ENCODE measurements at regions not wholly inside any gene's neighbourhood (a gene's known extent, or its start where the extent isn't known, plus 50 kb on each side); places are given as distances from the start of the nearest gene placed in this dataset.
A peak's percentile ranks its signal among the peaks of the same experiment; 100 is the strongest.
"Not testable (repeated sequence)": the region's sequence is repeated elsewhere in the genome, so short reads cannot be mapped to it uniquely, and the experiment has no call there.

GRCh38 chr10:42230115-42230514 is 408.3 kb downstream of the ZNF33B start:
- H3K36me3 ChIP-seq (ENCODE audit: control insufficient read depth in 2 of 2, insufficient read depth in 1 of 2, low read length in 2 of 2); CTCF ChIA-PET; H3K9me3 ChIP-seq (ENCODE audit: control insufficient read depth, insufficient read depth, low read depth, low read length); H3K4me1 ChIP-seq (ENCODE audit: control insufficient read depth, insufficient read depth, low read length); H3K27ac ChIP-seq (ENCODE audit: extremely low read depth, low read depth, low read length); H3K4me3 ChIP-seq (ENCODE audit: low read depth, low read length); POLR2A ChIA-PET: not testable (repeated sequence)

GRCh38 chr10:42227859-42228258 is 410.5 kb downstream of the ZNF33B start:
- CTCF ChIA-PET; H3K27ac ChIP-seq (ENCODE audit: extremely low read depth, low read depth, low read length); H3K4me3 ChIP-seq (ENCODE audit: low read depth, low read length); POLR2A ChIA-PET; H3K4me1 ChIP-seq (ENCODE audit: control insufficient read depth, insufficient read depth, low read length); H3K9me3 ChIP-seq (ENCODE audit: control insufficient read depth, insufficient read depth, low read depth, low read length); H3K36me3 ChIP-seq (ENCODE audit: control insufficient read depth in 2 of 2, insufficient read depth in 1 of 2, low read length in 2 of 2): not testable (repeated sequence)
- TF ChIP-seq, protein P1, sequence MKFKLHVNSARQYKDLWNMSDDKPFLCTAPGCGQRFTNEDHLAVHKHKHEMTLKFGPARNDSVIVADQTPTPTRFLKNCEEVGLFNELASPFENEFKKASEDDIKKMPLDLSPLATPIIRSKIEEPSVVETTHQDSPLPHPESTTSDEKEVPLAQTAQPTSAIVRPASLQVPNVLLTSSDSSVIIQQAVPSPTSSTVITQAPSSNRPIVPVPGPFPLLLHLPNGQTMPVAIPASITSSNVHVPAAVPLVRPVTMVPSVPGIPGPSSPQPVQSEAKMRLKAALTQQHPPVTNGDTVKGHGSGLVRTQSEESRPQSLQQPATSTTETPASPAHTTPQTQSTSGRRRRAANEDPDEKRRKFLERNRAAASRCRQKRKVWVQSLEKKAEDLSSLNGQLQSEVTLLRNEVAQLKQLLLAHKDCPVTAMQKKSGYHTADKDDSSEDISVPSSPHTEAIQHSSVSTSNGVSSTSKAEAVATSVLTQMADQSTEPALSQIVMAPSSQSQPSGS (tag by site-specific recombination; IDR thresholded peaks at IDR 0.05; ENCODE audit: low read depth) = peak; percentile 65

DNA sequence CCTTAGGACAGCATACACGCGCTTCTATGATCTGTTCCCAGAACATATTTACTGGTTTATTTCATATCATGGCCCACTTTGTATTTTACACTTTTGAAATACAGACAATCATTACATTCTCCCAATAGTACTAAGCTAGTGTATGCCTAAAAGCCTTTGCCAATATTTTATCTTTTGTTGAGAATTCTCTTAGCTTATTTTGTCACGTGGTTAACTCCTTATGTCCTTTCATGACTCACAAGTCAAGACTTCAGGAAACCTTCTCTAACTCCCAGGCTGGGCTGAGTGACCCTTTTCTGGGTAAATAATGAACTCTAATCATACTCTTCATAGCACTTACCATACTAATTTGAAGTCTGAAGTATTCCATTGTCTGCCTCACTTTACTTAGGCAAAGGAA is 444.8 kb downstream of the ZNF33B start:
- CTCF ChIA-PET; H3K9me3 ChIP-seq (ENCODE audit: control insufficient read depth, insufficient read depth, low read depth, low read length); H3K4me3 ChIP-seq (ENCODE audit: low read depth, low read length); H3K4me1 ChIP-seq (ENCODE audit: control insufficient read depth, insufficient read depth, low read length); H3K36me3 ChIP-seq (ENCODE audit: control insufficient read depth in 2 of 2, insufficient read depth in 1 of 2, low read length in 2 of 2); H3K27ac ChIP-seq (ENCODE audit: extremely low read depth, low read depth, low read length); POLR2A ChIA-PET: not testable (repeated sequence)

DNA sequence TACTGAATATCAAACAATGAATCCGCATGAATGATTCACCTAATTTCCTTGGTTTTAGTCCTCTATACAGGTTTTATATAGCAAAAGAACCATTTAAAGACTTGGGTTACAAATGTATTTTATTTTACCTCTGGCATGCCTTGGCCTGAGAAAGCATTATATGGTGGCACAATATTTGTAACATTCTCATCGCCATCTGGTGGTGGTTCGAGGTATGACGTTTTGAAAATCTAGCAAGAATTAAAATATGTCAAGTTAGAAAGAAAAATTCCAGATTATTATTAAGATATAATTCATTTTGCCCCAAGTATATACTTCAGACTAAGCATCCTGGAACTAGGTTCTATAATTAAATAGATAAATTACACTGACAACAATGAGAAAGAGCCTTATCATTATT is 445.9 kb downstream of the ZNF33B start:
- POLR2A ChIA-PET; H3K4me3 ChIP-seq (ENCODE audit: low read depth, low read length); H3K36me3 ChIP-seq (ENCODE audit: control insufficient read depth in 2 of 2, insufficient read depth in 1 of 2, low read length in 2 of 2); CTCF ChIA-PET; H3K27ac ChIP-seq (ENCODE audit: extremely low read depth, low read depth, low read length); H3K4me1 ChIP-seq (ENCODE audit: control insufficient read depth, insufficient read depth, low read length); H3K9me3 ChIP-seq (ENCODE audit: control insufficient read depth, insufficient read depth, low read depth, low read length): not testable (repeated sequence)
- TF ChIP-seq ZNF654 (tag by site-specific recombination; IDR thresholded peaks at IDR 0.05; ENCODE audit: low read depth) = peak; percentile 20

DNA sequence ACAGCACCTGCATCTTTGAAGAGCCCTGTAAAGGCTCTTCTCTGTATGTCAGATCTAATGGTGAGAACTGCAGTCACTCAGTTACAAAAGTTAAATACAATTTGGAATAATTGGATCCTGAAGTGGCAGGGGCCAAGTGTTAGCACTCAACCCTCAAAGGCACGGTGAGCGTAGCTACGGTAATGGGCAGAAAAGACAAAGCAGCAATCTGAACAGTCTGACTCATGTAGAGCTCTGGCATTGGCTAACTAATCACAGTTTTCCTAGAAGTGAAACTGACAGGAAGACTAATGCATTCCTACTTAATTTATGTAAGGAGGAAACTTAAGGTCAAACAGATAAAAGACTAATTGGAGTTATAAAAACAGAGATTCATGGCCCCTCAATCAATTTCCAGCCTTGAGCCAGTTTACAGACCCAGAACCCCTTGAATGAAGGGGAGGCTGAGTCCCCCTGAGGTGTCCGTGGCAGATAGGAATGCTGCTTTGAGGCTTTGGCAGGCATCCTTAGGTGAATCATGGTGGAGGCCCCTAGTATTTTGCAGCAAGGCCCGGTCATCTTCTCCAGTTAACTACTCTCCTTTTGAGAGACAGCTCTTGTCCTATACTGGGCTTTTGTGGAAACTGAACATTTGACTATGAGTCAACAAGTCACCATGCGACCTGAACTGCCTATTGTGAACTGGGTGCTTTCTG is 450.7 kb downstream of the ZNF33B start:
- POLR2A ChIA-PET; CTCF ChIA-PET; H3K36me3 ChIP-seq (ENCODE audit: control insufficient read depth in 2 of 2, insufficient read depth in 1 of 2, low read length in 2 of 2); H3K4me3 ChIP-seq (ENCODE audit: low read depth, low read length); H3K27ac ChIP-seq (ENCODE audit: extremely low read depth, low read depth, low read length); H3K4me1 ChIP-seq (ENCODE audit: control insufficient read depth, insufficient read depth, low read length); H3K9me3 ChIP-seq (ENCODE audit: control insufficient read depth, insufficient read depth, low read depth, low read length): not testable (repeated sequence)

DNA sequence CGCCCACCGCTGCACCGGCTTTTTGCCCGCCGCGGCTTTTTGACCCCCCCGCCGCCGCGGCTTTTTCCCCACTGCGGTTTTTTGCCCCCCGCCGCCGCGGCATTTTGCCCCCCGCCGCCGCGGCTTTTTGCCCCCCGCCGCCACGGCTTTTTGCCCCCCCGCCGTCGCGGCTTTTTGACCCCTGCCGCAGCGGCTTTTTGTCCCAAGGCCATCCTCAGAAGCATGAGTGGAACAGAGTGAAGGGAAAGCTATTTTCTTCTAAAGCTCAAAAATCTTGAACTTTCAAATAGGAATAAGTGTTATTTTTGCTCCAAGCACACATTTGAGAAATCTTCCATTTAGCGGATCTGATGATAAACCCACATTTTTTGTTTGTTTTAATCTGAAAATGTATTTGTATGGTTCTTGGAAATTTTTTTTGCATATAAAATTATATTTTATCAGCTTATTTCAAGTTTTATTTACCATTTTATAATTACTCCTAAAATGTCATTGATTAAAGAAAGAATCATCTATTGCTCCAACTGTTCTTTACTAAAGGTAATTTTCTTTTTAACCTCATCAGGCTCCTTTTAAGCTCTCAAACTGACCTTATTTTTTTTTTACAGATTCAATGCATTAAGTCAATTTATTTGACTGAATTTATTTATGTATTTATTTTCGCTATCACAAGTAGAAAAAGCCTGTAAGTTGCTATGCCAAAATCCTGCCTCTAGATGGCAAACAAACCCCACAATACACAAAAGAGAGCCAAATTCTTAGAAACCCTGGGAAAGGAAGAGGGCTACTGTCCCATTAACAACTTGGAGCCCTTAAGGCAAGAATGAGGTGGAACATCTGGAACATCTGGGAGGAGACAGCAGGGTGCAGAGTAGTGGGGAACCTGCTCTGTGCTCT is 460.3 kb downstream of the ZNF33B start:
- H3K4me1 ChIP-seq (ENCODE audit: control insufficient read depth, insufficient read depth, low read length); H3K4me3 ChIP-seq (ENCODE audit: low read depth, low read length); H3K27ac ChIP-seq (ENCODE audit: extremely low read depth, low read depth, low read length); POLR2A ChIA-PET; H3K9me3 ChIP-seq (ENCODE audit: control insufficient read depth, insufficient read depth, low read depth, low read length); H3K36me3 ChIP-seq (ENCODE audit: control insufficient read depth in 2 of 2, insufficient read depth in 1 of 2, low read length in 2 of 2): not testable (repeated sequence)
- CTCF ChIA-PET = interaction anchor here (0.6 to 0.7 kb wide), 2 partner anchors 23 to 251 kb away, joined by 3 to 5 read pairs; no protein-coding TSS in a partner anchor
- peak; percentile 63 for TF ChIP-seq ZNF654 (tag by site-specific recombination; IDR thresholded peaks at IDR 0.05; ENCODE audit: low read depth)
